ENCODE measurements at regions not wholly inside any gene's neighbourhood (a gene's known extent, or its start where the extent isn't known, plus 50 kb on each side); places are given as distances from the start of the nearest gene placed in this dataset.

DNA sequence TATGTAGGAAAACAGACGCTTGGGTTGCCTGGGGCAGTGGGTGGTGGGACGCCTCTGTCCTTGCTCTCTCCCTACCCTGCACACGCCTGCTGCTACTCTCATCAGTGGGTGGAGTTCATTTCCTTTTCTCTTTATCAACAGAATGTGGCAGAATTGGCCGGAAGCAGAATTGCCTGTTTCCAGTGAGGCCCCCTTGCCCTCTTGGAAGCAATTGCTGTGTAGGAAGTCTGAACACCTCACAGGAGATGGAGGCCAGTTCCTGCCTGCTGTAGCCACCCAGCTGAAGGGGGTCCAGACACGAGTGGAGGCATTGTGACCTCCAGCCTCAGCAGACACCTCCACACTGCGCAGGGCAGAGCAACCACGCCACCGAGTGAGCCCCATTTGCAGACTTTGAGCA lies 331.6 kb upstream of the ZNF32 start:
- TF ChIP-seq, protein P1, sequence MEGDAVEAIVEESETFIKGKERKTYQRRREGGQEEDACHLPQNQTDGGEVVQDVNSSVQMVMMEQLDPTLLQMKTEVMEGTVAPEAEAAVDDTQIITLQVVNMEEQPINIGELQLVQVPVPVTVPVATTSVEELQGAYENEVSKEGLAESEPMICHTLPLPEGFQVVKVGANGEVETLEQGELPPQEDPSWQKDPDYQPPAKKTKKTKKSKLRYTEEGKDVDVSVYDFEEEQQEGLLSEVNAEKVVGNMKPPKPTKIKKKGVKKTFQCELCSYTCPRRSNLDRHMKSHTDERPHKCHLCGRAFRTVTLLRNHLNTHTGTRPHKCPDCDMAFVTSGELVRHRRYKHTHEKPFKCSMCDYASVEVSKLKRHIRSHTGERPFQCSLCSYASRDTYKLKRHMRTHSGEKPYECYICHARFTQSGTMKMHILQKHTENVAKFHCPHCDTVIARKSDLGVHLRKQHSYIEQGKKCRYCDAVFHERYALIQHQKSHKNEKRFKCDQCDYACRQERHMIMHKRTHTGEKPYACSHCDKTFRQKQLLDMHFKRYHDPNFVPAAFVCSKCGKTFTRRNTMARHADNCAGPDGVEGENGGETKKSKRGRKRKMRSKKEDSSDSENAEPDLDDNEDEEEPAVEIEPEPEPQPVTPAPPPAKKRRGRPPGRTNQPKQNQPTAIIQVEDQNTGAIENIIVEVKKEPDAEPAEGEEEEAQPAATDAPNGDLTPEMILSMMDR (IDR thresholded peaks at IDR 0.05), result no peak
- no peak for TF ChIP-seq POLR2A (IDR thresholded peaks at IDR 0.05)
